Activated B cell treated with CpG ODN at 0.5 μM for 24 hours (primary cell): ENCODE measurements at regions not wholly inside any gene's neighbourhood (a gene's known extent, or its start where the extent isn't known, plus 50 kb on each side); places are given as distances from the start of the nearest gene placed in this dataset.

ENCODE experiments used
- ATAC-seq: fragments of 200-7000 bp; cut with Tn5 transposase; one replicate; pipeline ENCODE4 v1.10.0; 2021; ENCODE audit warnings: low read depth, mild to moderate bottlenecking, moderate library complexity
- CTCF ChIA-PET: fragments of 350-600 bp; sonication (Branson Sonifier 250); formaldehyde crosslinking; loops from one replicate; lab custom pipeline; 2021; ENCODE audit warnings: antibody characterized with exemption; lab: Charles Lee
- POLR2A ChIA-PET: fragments of 350-600 bp; sonication (Branson Sonifier 250); formaldehyde crosslinking; loops from one replicate; lab custom pipeline; 2021; ENCODE audit warnings: antibody characterized with exemption; lab: Charles Lee
- DNase-seq: peaks from one replicate; pipeline ENCODE4 v3.0.0; 2022
- H3K27ac Mint-ChIP-seq: one replicate; pipeline ENCODE4 v1.8.0; 2020; ENCODE audit warnings: mixed read lengths
- H3K27me3 Mint-ChIP-seq: one replicate; pipeline ENCODE4 v1.8.0; 2021; ENCODE audit warnings: mixed read lengths
- H3K36me3 Mint-ChIP-seq: one replicate; pipeline ENCODE4 v1.8.0; 2021; ENCODE audit warnings: low read depth, mixed read lengths
- H3K4me1 Mint-ChIP-seq: one replicate; pipeline ENCODE4 v1.8.0; 2021; ENCODE audit warnings: mixed read lengths
- H3K4me3 Mint-ChIP-seq: one replicate; pipeline ENCODE4 v1.8.0; 2020; ENCODE audit warnings: mild to moderate bottlenecking, mixed read lengths
- H3K9me3 Mint-ChIP-seq: one replicate; pipeline ENCODE4 v1.8.0; 2020; ENCODE audit warnings: mixed read lengths
- intact Hi-C: fragments of 100-400 bp; cut with micrococcal nuclease; formaldehyde crosslinking; loops from one replicate; pipeline ENCODE4 v1.15.1; 2024
- TF ChIP-seq, protein P1 (sequence below): fragments of 200-600 bp; IDR thresholded peaks from one replicate; pipeline ENCODE4 v1.8.0; 2022; ENCODE audit warnings: antibody characterized with exemption, mild to moderate bottlenecking

DNA sequence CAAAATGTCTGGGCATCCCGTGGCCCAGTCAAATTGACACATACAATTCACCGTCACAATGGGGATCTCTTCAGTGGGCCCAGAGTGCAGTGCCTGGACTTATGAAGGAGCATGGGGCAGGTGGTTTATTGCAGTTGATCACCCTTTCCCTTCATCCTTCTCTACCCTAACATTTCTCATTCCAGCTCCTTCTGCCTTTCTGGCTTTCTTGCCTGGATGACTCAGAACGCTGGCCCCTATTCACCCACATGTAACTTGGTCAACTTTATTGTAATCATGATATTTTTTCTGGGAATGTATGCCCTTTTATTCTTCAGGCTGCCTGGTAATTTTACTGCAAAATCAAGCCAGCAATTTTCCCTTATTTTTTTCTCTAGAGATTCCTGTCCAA, 179.9 kb upstream of the DTNBP1 start:
- no peaks in the 10 kb centered on the region for H3K9me3 Mint-ChIP-seq
- H3K36me3 Mint-ChIP-seq: no peaks in the 10 kb centered on the region
- POLR2A ChIA-PET: no interaction called here
- ATAC-seq (no peak), DNase-seq (no peak)
- H3K4me3 Mint-ChIP-seq: no peak overlapping the region
- peaks cover 1% of the 10 kb centered on the region for H3K27me3 Mint-ChIP-seq
- no peaks in the 10 kb centered on the region for H3K4me1 Mint-ChIP-seq
- TF ChIP-seq, protein P1, sequence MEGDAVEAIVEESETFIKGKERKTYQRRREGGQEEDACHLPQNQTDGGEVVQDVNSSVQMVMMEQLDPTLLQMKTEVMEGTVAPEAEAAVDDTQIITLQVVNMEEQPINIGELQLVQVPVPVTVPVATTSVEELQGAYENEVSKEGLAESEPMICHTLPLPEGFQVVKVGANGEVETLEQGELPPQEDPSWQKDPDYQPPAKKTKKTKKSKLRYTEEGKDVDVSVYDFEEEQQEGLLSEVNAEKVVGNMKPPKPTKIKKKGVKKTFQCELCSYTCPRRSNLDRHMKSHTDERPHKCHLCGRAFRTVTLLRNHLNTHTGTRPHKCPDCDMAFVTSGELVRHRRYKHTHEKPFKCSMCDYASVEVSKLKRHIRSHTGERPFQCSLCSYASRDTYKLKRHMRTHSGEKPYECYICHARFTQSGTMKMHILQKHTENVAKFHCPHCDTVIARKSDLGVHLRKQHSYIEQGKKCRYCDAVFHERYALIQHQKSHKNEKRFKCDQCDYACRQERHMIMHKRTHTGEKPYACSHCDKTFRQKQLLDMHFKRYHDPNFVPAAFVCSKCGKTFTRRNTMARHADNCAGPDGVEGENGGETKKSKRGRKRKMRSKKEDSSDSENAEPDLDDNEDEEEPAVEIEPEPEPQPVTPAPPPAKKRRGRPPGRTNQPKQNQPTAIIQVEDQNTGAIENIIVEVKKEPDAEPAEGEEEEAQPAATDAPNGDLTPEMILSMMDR: no peak
- H3K27ac Mint-ChIP-seq: no peak overlapping the region
- intact Hi-C loops: no loop called here
- CTCF ChIA-PET: no interaction called here

- DNase-seq: no peak
- no peak for ATAC-seq
- Mint-ChIP-seq H3K4me3 (no peak overlapping the region), H3K27me3 (peaks cover 1% of the 10 kb centered on the region), H3K4me1 (no peaks in the 10 kb centered on the region), H3K9me3 (no peaks in the 10 kb centered on the region), H3K36me3 (no peaks in the 10 kb centered on the region), H3K27ac (no peak overlapping the region)
- ChIA-PET CTCF (no interaction called here), POLR2A (no interaction called here)
- TF ChIP-seq, protein P1: no peak
- intact Hi-C loops: no loop called here
Observed at GRCh38 chr6:15841937-15842726, 179.3 kb upstream of the DTNBP1 start.

- DNase-seq (no peak), ATAC-seq (no peak)
- Mint-ChIP-seq H3K27me3 (peaks cover 1% of the 10 kb centered on the region), H3K9me3 (no peaks in the 10 kb centered on the region), H3K4me3 (no peak overlapping the region), H3K36me3 (no peaks in the 10 kb centered on the region), H3K4me1 (no peaks in the 10 kb centered on the region), H3K27ac (no peak overlapping the region)
- intact Hi-C loops: no loop called here
- TF ChIP-seq, protein P1: no peak
- CTCF ChIA-PET: no interaction called here
- POLR2A ChIA-PET: no interaction called here
Observed at GRCh38 chr6:15839969-15840541, 177.2 kb upstream of the DTNBP1 start.

DNA sequence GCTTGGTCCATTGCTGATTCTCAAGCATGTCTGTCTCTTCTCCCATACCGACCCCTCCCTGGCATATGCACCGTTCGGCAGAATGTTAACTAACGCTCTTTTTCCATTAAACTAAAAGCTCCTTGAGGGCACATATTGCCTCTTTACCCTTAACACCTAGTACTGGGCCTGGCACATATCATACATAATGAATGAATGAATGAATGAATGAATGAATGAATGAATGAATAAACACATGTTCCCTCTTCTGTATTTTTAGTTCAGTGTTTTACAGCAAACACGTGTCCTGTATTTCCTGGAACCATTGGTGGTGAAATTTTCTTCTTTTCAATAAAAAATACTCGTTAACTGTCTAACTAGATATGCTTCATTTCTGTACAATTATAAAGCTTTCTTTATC, 174.4 kb upstream of the DTNBP1 start:
- H3K4me3 Mint-ChIP-seq: no peak overlapping the region
- no peaks in the 10 kb centered on the region for H3K9me3 Mint-ChIP-seq
- H3K4me1 Mint-ChIP-seq: no peaks in the 10 kb centered on the region
- DNase-seq: no peak
- TF ChIP-seq, protein P1: no peak
- ATAC-seq: no peak
- intact Hi-C loops: no loop called here
- H3K27me3 Mint-ChIP-seq: peaks cover under 1% of the 10 kb centered on the region
- CTCF ChIA-PET: no interaction called here
- H3K36me3 Mint-ChIP-seq: no peaks in the 10 kb centered on the region
- POLR2A ChIA-PET: no interaction called here
- no peak overlapping the region for H3K27ac Mint-ChIP-seq

DNA sequence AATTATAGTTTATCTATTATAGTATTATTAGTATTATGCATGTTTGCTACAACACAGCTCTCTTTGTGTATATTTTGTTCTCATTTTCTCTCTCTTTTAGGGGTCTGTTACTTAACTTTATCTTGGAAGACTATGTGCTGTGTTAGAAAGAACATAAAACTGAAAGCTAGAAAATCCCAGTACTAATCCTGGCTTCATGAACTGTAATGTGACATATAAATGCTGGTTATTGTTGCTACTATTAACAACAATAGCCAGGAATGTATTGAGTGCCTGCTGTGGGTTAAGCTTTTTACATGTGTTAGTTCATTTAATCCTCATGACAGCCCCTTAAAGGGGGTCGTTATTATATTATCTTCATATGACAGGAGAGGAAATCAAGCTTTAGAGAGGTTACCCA, 170.0 kb upstream of the DTNBP1 start:
- TF ChIP-seq, protein P1: no peak
- DNase-seq (no peak), ATAC-seq (no peak)
- ChIA-PET POLR2A (no interaction called here), CTCF (no interaction called here)
- no peaks in the 10 kb centered on the region for H3K36me3 Mint-ChIP-seq
- H3K9me3 Mint-ChIP-seq: no peaks in the 10 kb centered on the region
- H3K27me3 Mint-ChIP-seq: no peaks in the 10 kb centered on the region
- intact Hi-C loops: no loop called here
- no peaks in the 10 kb centered on the region for H3K4me1 Mint-ChIP-seq
- H3K27ac Mint-ChIP-seq: no peak overlapping the region
- H3K4me3 Mint-ChIP-seq: no peak overlapping the region
